ENCODE measurements at regions not wholly inside any gene's neighbourhood (a gene's known extent, or its start where the extent isn't known, plus 50 kb on each side); places are given as distances from the start of the nearest gene placed in this dataset.

DNA sequence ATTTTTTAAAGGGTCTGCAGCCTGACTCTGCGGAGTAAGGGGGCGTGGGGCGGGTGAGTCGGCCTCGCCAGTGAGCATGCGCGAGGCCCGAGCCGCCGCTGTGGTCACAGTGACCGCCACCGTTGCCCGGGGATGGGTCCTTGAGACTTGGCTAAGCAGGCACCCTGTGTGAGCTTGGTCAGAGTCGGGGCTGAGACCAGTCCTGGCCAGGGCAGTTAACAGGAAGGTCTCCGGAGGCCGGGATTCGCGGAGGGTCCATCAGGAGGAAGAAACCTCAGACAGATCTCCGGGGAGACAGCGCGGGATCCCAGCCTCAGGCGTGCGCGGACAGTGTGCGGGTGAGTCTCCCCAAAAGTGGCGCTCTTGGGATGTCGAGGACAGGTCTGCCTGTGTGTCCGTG lies 1384.4 kb upstream of the PCDH10 start:
- TF ChIP-seq CREB5 (CRISPR knock-in tag; IDR thresholded peaks at IDR 0.05; ENCODE audit: low read depth) (no peak), CSRNP3 (CRISPR knock-in tag; IDR thresholded peaks at IDR 0.05) (no peak), CSDC2 (CRISPR knock-in tag; IDR thresholded peaks at IDR 0.05) (no peak)
